GM23338 (cell line): ENCODE measurements at regions not wholly inside any gene's neighbourhood (a gene's known extent, or its start where the extent isn't known, plus 50 kb on each side); places are given as distances from the start of the nearest gene placed in this dataset.
A peak's percentile ranks its signal among the peaks of the same experiment; 100 is the strongest.

Experiments
- ATAC-seq: fragments of 200-7000 bp; cut with Tn5 transposase; 3 replicates; pipeline ENCODE4 v1.9.1; 2020
- DNase-seq: peaks from one replicate; pipeline ENCODE4 v3.0.0-alpha.2; 2015; ENCODE audit warnings: low spot score
- H2AFZ ChIP-seq: fragments of 200-600 bp; sonication (generic); 2 replicates; pipeline ENCODE4 v1.8.0; 2016; ENCODE audit warnings: antibody characterized with exemption, mild to moderate bottlenecking, moderate library complexity
- H3F3A ChIP-seq: fragments of 200-600 bp; sonication (generic); replicated peaks from 2 replicates; pipeline ENCODE4 v1.8.0; 2017; ENCODE audit warnings: antibody characterized with exemption, mixed run types, low read depth
- H3K27ac ChIP-seq: fragments of 200-600 bp; sonication (generic); 2 replicates; pipeline ENCODE4 v1.6.1; 2016; ENCODE audit warnings: low read depth
- H3K27me3 ChIP-seq: fragments of 200-600 bp; sonication (generic); 2 replicates; pipeline ENCODE4 v1.8.0; 2016; ENCODE audit warnings: mild to moderate bottlenecking, mixed run types, moderate library complexity; ENCODE audit not compliant: insufficient read depth
- H3K36me3 ChIP-seq: fragments of 200-600 bp; sonication (generic); 2 replicates; pipeline ENCODE4 v1.8.0; 2016; ENCODE audit warnings: mild to moderate bottlenecking; ENCODE audit not compliant: insufficient read depth
- H3K4me1 ChIP-seq: fragments of 200-600 bp; sonication (generic); 2 replicates; pipeline ENCODE4 v1.8.0; 2016; ENCODE audit warnings: mild to moderate bottlenecking, moderate library complexity; ENCODE audit not compliant: insufficient read depth
- H3K4me2 ChIP-seq: fragments of 200-600 bp; sonication (generic); 2 replicates; pipeline ENCODE4 v1.7.1; 2017; ENCODE audit warnings: mixed run types
- H3K4me3 ChIP-seq: fragments of 200-600 bp; sonication (generic); 2 replicates; pipeline ENCODE4 v1.6.1; 2016; ENCODE audit warnings: mixed run types
- H3K79me2 ChIP-seq: fragments of 200-600 bp; sonication (generic); replicated peaks from 2 replicates; pipeline ENCODE4 v1.8.0; 2017; ENCODE audit warnings: mild to moderate bottlenecking; ENCODE audit not compliant: insufficient read depth
- H3K9me2 ChIP-seq: fragments of 200-600 bp; sonication (generic); 2 replicates; pipeline ENCODE4 v1.8.0; 2017; ENCODE audit not compliant: insufficient read depth
- H4K20me1 ChIP-seq: fragments of 200-600 bp; sonication (generic); replicated peaks from 2 replicates; pipeline ENCODE4 v1.8.0; 2017; ENCODE audit warnings: mild to moderate bottlenecking; ENCODE audit not compliant: insufficient read depth
- H3K27ac Mint-ChIP-seq: 2 replicates; pipeline ENCODE4 v1.8.0; 2020; ENCODE audit warnings: inconsistent platforms, mild to moderate bottlenecking, moderate library complexity, mixed read lengths
- H3K27me3 Mint-ChIP-seq: 3 replicates; pipeline ENCODE4 v1.8.0; 2022; ENCODE audit warnings: low read depth, mild to moderate bottlenecking, moderate library complexity, mixed read lengths, inconsistent platforms; ENCODE audit not compliant: insufficient read depth, poor library complexity
- H3K36me3 Mint-ChIP-seq: 3 replicates; pipeline ENCODE4 v1.8.0; 2021; ENCODE audit warnings: low read depth, mild to moderate bottlenecking, inconsistent platforms, moderate library complexity, mixed read lengths
- H3K4me1 Mint-ChIP-seq: 3 replicates; pipeline ENCODE4 v1.8.0; 2020; ENCODE audit warnings: mild to moderate bottlenecking, inconsistent platforms, mixed read lengths
- H3K4me3 Mint-ChIP-seq: 3 replicates; pipeline ENCODE4 v1.8.0; 2021; ENCODE audit warnings: moderate library complexity, mild to moderate bottlenecking, inconsistent platforms, mixed read lengths
- H3K9me3 Mint-ChIP-seq: 3 replicates; pipeline ENCODE4 v1.8.0; 2020; ENCODE audit warnings: moderate library complexity, mild to moderate bottlenecking, inconsistent platforms, mixed read lengths
- CREB1 ChIP-seq: fragments of 250-450 bp; sonication (Bioruptor Pico); IDR thresholded peaks from 2 replicates; pipeline ENCODE4 v1.5.0; 2020; ENCODE audit warnings: low read depth, mild to moderate bottlenecking, moderate library complexity
- EZH2phosphoT487 ChIP-seq: fragments of 200-600 bp; sonication (generic); IDR thresholded peaks from one replicate; pipeline ENCODE4 v1.8.1; 2018; ENCODE audit warnings: antibody characterized with exemption; ENCODE audit not compliant: unreplicated experiment
- NANOG ChIP-seq: IDR thresholded peaks from 2 replicates; pipeline ENCODE4 v1.6.1; 2016; ENCODE audit warnings: antibody characterized with exemption, borderline replicate concordance
- STAT1 ChIP-seq: IDR thresholded peaks from one replicate; pipeline ENCODE4 v1.6.1; 2016; ENCODE audit warnings: antibody characterized with exemption; ENCODE audit not compliant: unreplicated experiment
- ZNF114 ChIP-seq: fragments of 250-450 bp; sonication (Bioruptor Pico); IDR thresholded peaks from 2 replicates; pipeline ENCODE4 v1.5.0; 2020; ENCODE audit warnings: mild to moderate bottlenecking, moderate library complexity
- ZNF331 ChIP-seq: fragments of 250-450 bp; sonication (Bioruptor Pico); IDR thresholded peaks from 2 replicates; pipeline ENCODE4 v1.5.0; 2020; ENCODE audit warnings: low read depth, mild to moderate bottlenecking, moderate library complexity
- TF ChIP-seq, protein P1 (sequence below): IDR thresholded peaks from one replicate; pipeline ENCODE4 v1.6.1; 2018; ENCODE audit warnings: antibody characterized with exemption; ENCODE audit not compliant: unreplicated experiment
- TF ChIP-seq, protein P2 (sequence below), 2 experiments: fragments of 200-600 bp in 1 of 2; sonication (generic) in 1 of 2; conservative IDR thresholded peaks; 2 replicates each; pipeline versions ENCODE4 v1.5.1 to v1.6.1; 2016 to 2017; ENCODE audit warnings: antibody characterized with exemption in 2 of 2, low read depth in 2 of 2, mild to moderate bottlenecking in 2 of 2, moderate library complexity in 1 of 2
- TF ChIP-seq, protein P3 (sequence below): fragments of 250-450 bp; sonication (Bioruptor Pico); IDR thresholded peaks from 2 replicates; pipeline ENCODE4 v1.5.0; 2020; ENCODE audit warnings: mild to moderate bottlenecking, moderate library complexity
- TF ChIP-seq, protein P4 (sequence below): IDR thresholded peaks from 2 replicates; pipeline ENCODE4 v1.6.1; 2016; ENCODE audit warnings: antibody characterized with exemption

DNA sequence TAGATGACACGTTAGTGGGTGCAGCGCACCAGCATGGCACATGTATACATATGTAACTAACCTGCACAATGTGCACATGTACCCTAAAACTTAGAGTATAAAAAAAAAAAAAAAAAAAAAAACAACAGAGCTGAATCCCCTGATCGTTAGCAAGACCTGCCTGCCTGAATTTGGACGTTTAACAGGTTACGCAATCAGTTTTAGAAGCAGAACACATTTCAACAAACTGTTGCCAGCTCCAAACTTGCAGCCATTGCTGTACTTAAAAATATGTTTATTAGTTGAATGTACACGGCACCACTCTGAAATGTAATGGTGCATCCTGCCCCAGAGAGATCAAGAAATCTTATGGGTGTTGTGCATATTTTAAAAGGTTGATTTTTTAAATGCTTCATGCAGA lies 680.0 kb downstream of the TLE4 start (continued):
- TF ChIP-seq CREB1 (CRISPR knock-in tag) (no peak), ZNF114 (CRISPR knock-in tag) (no peak), ZNF331 (CRISPR knock-in tag) (no peak), NANOG (no peak), EZH2phosphoT487 (no peak)
- TF ChIP-seq, protein P1, sequence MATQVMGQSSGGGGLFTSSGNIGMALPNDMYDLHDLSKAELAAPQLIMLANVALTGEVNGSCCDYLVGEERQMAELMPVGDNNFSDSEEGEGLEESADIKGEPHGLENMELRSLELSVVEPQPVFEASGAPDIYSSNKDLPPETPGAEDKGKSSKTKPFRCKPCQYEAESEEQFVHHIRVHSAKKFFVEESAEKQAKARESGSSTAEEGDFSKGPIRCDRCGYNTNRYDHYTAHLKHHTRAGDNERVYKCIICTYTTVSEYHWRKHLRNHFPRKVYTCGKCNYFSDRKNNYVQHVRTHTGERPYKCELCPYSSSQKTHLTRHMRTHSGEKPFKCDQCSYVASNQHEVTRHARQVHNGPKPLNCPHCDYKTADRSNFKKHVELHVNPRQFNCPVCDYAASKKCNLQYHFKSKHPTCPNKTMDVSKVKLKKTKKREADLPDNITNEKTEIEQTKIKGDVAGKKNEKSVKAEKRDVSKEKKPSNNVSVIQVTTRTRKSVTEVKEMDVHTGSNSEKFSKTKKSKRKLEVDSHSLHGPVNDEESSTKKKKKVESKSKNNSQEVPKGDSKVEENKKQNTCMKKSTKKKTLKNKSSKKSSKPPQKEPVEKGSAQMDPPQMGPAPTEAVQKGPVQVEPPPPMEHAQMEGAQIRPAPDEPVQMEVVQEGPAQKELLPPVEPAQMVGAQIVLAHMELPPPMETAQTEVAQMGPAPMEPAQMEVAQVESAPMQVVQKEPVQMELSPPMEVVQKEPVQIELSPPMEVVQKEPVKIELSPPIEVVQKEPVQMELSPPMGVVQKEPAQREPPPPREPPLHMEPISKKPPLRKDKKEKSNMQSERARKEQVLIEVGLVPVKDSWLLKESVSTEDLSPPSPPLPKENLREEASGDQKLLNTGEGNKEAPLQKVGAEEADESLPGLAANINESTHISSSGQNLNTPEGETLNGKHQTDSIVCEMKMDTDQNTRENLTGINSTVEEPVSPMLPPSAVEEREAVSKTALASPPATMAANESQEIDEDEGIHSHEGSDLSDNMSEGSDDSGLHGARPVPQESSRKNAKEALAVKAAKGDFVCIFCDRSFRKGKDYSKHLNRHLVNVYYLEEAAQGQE = no peak

DNA sequence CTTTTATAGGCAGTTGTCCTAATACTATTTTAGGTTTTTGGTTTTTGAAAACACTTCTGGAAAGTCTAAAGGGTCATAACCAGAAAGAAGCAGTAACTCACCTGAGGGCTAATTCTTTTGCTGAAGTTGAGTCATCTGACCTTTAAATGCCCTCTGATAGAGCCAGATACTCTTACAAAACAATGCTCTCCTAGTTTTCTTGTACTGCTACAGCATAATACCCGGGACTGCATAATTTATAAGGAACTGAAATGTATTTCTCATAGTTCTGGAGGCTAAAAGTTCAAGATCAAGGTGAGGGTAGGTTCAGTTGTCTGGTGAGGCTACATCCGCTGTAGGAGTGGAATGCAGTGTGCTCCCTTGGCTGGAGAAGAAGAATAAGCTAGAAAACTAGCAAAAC lies 670.3 kb downstream of the TLE4 start:
- H3K4me3 ChIP-seq = no peak overlapping the region
- ATAC-seq = no peak
- H3K27ac ChIP-seq = no peak overlapping the region
- peaks cover 17% of the 10 kb centered on the region for H3K9me3 Mint-ChIP-seq
- H3K4me1 Mint-ChIP-seq = peaks cover 3% of the 10 kb centered on the region; the same call in 1 of the 3 replicates
- no peak for DNase-seq
- peaks cover 2% of the 10 kb centered on the region for H3K27me3 Mint-ChIP-seq
- peaks cover under 1% of the 10 kb centered on the region; the same call in 1 of the 3 replicates for H3K36me3 Mint-ChIP-seq
- H4K20me1 ChIP-seq = no peaks in the 10 kb centered on the region
- no peaks in the 10 kb centered on the region for H3K79me2 ChIP-seq
- H2AFZ ChIP-seq = 0 out of 2 replicates have a peak overlapping the region, but pooled peaks have one; percentile 57
- no peaks in the 10 kb centered on the region for H3K36me3 ChIP-seq
- H3K4me3 Mint-ChIP-seq = no peak overlapping the region
- no peaks in the 10 kb centered on the region for H3K27me3 ChIP-seq
- H3K4me2 ChIP-seq = no peak overlapping the region
- H3F3A ChIP-seq = no peaks in the 10 kb centered on the region
- H3K9me2 ChIP-seq = no peaks in the 10 kb centered on the region; the same call in 1 of the 2 replicates
- no peak overlapping the region for H3K27ac Mint-ChIP-seq
- H3K4me1 ChIP-seq = no peaks in the 10 kb centered on the region
- TF ChIP-seq EZH2phosphoT487 (no peak), ZNF331 (CRISPR knock-in tag) (no peak), CREB1 (CRISPR knock-in tag) (no peak), STAT1 (no peak)
- TF ChIP-seq, protein P2, sequence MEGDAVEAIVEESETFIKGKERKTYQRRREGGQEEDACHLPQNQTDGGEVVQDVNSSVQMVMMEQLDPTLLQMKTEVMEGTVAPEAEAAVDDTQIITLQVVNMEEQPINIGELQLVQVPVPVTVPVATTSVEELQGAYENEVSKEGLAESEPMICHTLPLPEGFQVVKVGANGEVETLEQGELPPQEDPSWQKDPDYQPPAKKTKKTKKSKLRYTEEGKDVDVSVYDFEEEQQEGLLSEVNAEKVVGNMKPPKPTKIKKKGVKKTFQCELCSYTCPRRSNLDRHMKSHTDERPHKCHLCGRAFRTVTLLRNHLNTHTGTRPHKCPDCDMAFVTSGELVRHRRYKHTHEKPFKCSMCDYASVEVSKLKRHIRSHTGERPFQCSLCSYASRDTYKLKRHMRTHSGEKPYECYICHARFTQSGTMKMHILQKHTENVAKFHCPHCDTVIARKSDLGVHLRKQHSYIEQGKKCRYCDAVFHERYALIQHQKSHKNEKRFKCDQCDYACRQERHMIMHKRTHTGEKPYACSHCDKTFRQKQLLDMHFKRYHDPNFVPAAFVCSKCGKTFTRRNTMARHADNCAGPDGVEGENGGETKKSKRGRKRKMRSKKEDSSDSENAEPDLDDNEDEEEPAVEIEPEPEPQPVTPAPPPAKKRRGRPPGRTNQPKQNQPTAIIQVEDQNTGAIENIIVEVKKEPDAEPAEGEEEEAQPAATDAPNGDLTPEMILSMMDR (conservative IDR thresholded peaks at IDR 0.05; ENCODE audit: low read depth in 2 of 2) = no peak
- TF ChIP-seq, protein P3, sequence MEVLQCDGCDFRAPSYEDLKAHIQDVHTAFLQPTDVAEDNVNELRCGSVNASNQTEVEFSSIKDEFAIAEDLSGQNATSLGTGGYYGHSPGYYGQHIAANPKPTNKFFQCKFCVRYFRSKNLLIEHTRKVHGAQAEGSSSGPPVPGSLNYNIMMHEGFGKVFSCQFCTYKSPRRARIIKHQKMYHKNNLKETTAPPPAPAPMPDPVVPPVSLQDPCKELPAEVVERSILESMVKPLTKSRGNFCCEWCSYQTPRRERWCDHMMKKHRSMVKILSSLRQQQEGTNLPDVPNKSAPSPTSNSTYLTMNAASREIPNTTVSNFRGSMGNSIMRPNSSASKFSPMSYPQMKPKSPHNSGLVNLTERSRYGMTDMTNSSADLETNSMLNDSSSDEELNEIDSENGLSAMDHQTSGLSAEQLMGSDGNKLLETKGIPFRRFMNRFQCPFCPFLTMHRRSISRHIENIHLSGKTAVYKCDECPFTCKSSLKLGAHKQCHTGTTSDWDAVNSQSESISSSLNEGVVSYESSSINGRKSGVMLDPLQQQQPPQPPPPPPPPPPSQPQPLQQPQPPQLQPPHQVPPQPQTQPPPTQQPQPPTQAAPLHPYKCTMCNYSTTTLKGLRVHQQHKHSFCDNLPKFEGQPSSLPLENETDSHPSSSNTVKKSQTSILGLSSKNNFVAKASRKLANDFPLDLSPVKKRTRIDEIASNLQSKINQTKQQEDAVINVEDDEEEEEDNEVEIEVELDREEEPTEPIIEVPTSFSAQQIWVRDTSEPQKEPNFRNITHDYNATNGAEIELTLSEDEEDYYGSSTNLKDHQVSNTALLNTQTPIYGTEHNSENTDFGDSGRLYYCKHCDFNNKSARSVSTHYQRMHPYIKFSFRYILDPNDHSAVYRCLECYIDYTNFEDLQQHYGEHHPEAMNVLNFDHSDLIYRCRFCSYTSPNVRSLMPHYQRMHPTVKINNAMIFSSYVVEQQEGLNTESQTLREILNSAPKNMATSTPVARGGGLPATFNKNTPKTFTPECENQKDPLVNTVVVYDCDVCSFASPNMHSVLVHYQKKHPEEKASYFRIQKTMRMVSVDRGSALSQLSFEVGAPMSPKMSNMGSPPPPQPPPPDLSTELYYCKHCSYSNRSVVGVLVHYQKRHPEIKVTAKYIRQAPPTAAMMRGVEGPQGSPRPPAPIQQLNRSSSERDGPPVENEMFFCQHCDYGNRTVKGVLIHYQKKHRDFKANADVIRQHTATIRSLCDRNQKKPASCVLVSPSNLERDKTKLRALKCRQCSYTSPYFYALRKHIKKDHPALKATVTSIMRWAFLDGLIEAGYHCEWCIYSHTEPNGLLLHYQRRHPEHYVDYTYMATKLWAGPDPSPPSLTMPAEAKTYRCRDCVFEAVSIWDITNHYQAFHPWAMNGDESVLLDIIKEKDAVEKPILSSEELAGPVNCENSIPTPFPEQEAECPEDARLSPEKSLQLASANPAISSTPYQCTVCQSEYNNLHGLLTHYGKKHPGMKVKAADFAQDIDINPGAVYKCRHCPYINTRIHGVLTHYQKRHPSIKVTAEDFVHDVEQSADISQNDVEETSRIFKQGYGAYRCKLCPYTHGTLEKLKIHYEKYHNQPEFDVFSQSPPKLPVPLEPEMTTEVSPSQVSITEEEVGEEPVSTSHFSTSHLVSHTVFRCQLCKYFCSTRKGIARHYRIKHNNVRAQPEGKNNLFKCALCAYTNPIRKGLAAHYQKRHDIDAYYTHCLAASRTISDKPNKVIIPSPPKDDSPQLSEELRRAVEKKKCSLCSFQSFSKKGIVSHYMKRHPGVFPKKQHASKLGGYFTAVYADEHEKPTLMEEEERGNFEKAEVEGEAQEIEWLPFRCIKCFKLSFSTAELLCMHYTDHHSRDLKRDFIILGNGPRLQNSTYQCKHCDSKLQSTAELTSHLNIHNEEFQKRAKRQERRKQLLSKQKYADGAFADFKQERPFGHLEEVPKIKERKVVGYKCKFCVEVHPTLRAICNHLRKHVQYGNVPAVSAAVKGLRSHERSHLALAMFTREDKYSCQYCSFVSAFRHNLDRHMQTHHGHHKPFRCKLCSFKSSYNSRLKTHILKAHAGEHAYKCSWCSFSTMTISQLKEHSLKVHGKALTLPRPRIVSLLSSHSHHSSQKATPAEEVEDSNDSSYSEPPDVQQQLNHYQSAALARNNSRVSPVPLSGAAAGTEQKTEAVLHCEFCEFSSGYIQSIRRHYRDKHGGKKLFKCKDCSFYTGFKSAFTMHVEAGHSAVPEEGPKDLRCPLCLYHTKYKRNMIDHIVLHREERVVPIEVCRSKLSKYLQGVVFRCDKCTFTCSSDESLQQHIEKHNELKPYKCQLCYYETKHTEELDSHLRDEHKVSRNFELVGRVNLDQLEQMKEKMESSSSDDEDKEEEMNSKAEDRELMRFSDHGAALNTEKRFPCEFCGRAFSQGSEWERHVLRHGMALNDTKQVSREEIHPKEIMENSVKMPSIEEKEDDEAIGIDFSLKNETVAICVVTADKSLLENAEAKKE (CRISPR knock-in tag) = no peak
- TF ChIP-seq, protein P4, sequence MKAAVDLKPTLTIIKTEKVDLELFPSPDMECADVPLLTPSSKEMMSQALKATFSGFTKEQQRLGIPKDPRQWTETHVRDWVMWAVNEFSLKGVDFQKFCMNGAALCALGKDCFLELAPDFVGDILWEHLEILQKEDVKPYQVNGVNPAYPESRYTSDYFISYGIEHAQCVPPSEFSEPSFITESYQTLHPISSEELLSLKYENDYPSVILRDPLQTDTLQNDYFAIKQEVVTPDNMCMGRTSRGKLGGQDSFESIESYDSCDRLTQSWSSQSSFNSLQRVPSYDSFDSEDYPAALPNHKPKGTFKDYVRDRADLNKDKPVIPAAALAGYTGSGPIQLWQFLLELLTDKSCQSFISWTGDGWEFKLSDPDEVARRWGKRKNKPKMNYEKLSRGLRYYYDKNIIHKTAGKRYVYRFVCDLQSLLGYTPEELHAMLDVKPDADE = no peak
